ENCODE measurements at regions not wholly inside any gene's neighbourhood (a gene's known extent, or its start where the extent isn't known, plus 50 kb on each side); places are given as distances from the start of the nearest gene placed in this dataset.
"Not testable (repeated sequence)": the region's sequence is repeated elsewhere in the genome, so short reads cannot be mapped to it uniquely, and the experiment has no call there.

DNA sequence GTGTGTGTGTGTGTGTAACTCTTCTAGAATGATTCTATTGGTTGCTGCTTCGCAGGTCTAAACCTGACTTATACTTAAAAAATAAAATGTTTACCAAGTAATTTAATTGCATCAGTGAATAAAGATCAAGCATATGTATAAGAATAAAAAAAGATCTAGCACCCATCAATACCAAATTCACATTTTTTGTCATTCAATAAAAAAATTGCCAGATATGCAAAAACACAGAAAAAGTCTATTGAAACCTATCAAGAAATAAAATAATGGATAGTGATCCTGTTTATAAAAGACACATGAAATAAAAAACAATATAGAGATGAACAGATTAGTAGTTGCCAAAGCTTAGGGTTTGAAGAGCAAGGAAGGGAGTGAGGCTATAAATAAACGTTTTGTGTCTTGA is 2095.0 kb upstream of the ACO1 start:
- DNase-seq (no peak), ATAC-seq (no peak)
- H3K27ac ChIP-seq, result no peak overlapping the region
- H3K4me1 ChIP-seq, result no peaks in the 10 kb centered on the region
- no peaks in the 10 kb centered on the region for H3K9me3 ChIP-seq
- no peak overlapping the region for H3K4me3 ChIP-seq
- intact Hi-C loops (cut with DNase I), result no loop called here
- H3K36me3 ChIP-seq, result no peaks in the 10 kb centered on the region
- H3K27me3 ChIP-seq, result no peaks in the 10 kb centered on the region
- TF ChIP-seq, protein P1, sequence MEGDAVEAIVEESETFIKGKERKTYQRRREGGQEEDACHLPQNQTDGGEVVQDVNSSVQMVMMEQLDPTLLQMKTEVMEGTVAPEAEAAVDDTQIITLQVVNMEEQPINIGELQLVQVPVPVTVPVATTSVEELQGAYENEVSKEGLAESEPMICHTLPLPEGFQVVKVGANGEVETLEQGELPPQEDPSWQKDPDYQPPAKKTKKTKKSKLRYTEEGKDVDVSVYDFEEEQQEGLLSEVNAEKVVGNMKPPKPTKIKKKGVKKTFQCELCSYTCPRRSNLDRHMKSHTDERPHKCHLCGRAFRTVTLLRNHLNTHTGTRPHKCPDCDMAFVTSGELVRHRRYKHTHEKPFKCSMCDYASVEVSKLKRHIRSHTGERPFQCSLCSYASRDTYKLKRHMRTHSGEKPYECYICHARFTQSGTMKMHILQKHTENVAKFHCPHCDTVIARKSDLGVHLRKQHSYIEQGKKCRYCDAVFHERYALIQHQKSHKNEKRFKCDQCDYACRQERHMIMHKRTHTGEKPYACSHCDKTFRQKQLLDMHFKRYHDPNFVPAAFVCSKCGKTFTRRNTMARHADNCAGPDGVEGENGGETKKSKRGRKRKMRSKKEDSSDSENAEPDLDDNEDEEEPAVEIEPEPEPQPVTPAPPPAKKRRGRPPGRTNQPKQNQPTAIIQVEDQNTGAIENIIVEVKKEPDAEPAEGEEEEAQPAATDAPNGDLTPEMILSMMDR (IDR thresholded peaks at IDR 0.05), result no peak

GRCh38 chr9:30292026-30292425 is 2092.4 kb upstream of the ACO1 start:
- H3K27me3 ChIP-seq; intact Hi-C loops (cut with DNase I); H3K4me1 ChIP-seq; ATAC-seq; H3K4me3 ChIP-seq; H3K36me3 ChIP-seq; H3K9me3 ChIP-seq; H3K27ac ChIP-seq; DNase-seq: not testable (repeated sequence)

- intact Hi-C loops (cut with DNase I), result no loop called here
- ATAC-seq (no peak), DNase-seq (no peak)
- no peaks in the 10 kb centered on the region for H3K36me3 ChIP-seq
- no peaks in the 10 kb centered on the region for H3K4me1 ChIP-seq
- no peaks in the 10 kb centered on the region for H3K27me3 ChIP-seq
- TF ChIP-seq, protein P1 (IDR thresholded peaks at IDR 0.05), result no peak
- no peak overlapping the region for H3K27ac ChIP-seq
- H3K4me3 ChIP-seq, result no peak overlapping the region
- no peaks in the 10 kb centered on the region for H3K9me3 ChIP-seq
Measured at GRCh38 chr9:30293231-30293630, 2091.2 kb upstream of the ACO1 start.

DNA sequence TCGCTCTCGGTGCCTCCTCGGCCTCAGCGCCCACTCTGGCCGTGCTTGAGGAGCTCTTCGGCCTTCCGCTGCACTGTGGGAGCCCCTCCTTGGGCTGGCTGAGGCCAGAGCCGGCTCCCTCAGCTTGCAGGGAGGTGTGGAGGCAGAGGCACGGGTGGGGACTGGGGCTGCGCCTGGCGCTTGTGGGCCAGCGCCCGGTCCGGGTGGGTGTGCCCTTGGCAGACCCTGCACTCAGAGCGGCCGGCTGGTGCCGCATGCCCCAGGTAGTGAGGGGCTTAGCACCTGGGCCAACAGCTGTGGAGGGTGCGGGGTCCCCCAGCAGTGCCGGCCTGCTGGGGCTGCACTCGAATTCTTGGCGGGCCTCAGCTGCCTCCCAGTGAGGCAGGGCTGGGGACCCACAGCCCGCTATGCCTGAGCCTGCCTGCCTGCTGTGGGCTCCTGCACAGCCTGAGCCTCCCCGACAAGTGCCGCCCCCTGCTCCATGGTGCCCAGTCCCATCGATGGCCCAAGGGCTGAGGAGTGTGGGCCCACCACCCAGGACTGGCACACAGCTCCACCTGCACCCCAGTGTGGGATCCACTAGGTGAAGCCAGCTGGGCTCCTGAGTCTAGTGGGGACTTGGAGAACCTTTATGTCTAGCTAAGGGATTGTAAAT is 2085.2 kb upstream of the ACO1 start:
- intact Hi-C loops (cut with DNase I), result no loop called here
- H3K4me3 ChIP-seq, result no peak overlapping the region
- no peaks in the 10 kb centered on the region for H3K27me3 ChIP-seq
- TF ChIP-seq, protein P1 (IDR thresholded peaks at IDR 0.05), result no peak
- no peak overlapping the region for H3K27ac ChIP-seq
- ATAC-seq (peak; percentile 36), DNase-seq (no peak)
- no peaks in the 10 kb centered on the region for H3K4me1 ChIP-seq
- no peaks in the 10 kb centered on the region for H3K9me3 ChIP-seq
- H3K36me3 ChIP-seq, result no peaks in the 10 kb centered on the region

- H3K36me3 ChIP-seq, result no peaks in the 10 kb centered on the region
- H3K4me3 ChIP-seq, result no peak overlapping the region
- DNase-seq (no peak), ATAC-seq (peak; percentile 83)
- no peaks in the 10 kb centered on the region for H3K27me3 ChIP-seq
- H3K27ac ChIP-seq, result peak overlapping the region; percentile 53
- TF ChIP-seq, protein P1 (IDR thresholded peaks at IDR 0.05), result no peak
- H3K4me1 ChIP-seq, result no peaks in the 10 kb centered on the region
- H3K9me3 ChIP-seq, result no peaks in the 10 kb centered on the region
- intact Hi-C loops (cut with DNase I), result no loop called here
Measured at GRCh38 chr9:30301271-30301963, 2083.0 kb upstream of the ACO1 start.

GRCh38 chr9:30310711-30311110 is 2073.7 kb upstream of the ACO1 start:
- no peak for ATAC-seq
- TF ChIP-seq, protein P1 (IDR thresholded peaks at IDR 0.05), result no peak
- intact Hi-C loops (cut with DNase I), result no loop called here
- Histone ChIP-seq H3K9me3 (no peaks in the 10 kb centered on the region), H3K27me3 (no peaks in the 10 kb centered on the region), H3K4me3 (no peak overlapping the region), H3K4me1 (no peaks in the 10 kb centered on the region), H3K27ac (no peak overlapping the region), H3K36me3 (no peaks in the 10 kb centered on the region)
- DNase-seq, result no peak
